ENCODE measurements at regions not wholly inside any gene's neighbourhood (a gene's known extent, or its start where the extent isn't known, plus 50 kb on each side); places are given as distances from the start of the nearest gene placed in this dataset.
"Not testable (repeated sequence)": the region's sequence is repeated elsewhere in the genome, so short reads cannot be mapped to it uniquely, and the experiment has no call there.

GRCh38 chr20:46785958-46786357 lies 76.5 kb downstream of the SLC2A10 start:
- DNase-seq (ENCODE audit: low read depth): no peak
- no peak overlapping the region for H3K4me3 ChIP-seq (ENCODE audit: low read depth, low read length)
- TF ChIP-seq CTCF (IDR thresholded peaks at IDR 0.05; ENCODE audit: insufficient read depth, low read depth, low read length): no peak

GRCh38 chr20:46786566-46786965 lies 77.1 kb downstream of the SLC2A10 start:
- no peak overlapping the region for H3K4me3 ChIP-seq (ENCODE audit: low read depth, low read length)
- no peak for DNase-seq (ENCODE audit: low read depth)
- no peak for TF ChIP-seq CTCF (IDR thresholded peaks at IDR 0.05; ENCODE audit: insufficient read depth, low read depth, low read length)

GRCh38 chr20:46787991-46788762 lies 78.7 kb downstream of the SLC2A10 start:
- no peak for DNase-seq (ENCODE audit: low read depth)
- TF ChIP-seq CTCF (IDR thresholded peaks at IDR 0.05; ENCODE audit: insufficient read depth, low read depth, low read length): no peak
- no peak overlapping the region for H3K4me3 ChIP-seq (ENCODE audit: low read depth, low read length)

- not testable (repeated sequence) for DNase-seq (ENCODE audit: low read depth); H3K4me3 ChIP-seq (ENCODE audit: low read depth, low read length)
These were observed 79.3 kb downstream of the SLC2A10 start for GRCh38 chr20:46788763-46789091.

GRCh38 chr20:46789339-46790028 lies 80.0 kb downstream of the SLC2A10 start:
- no peak for DNase-seq (ENCODE audit: low read depth)
- H3K4me3 ChIP-seq (ENCODE audit: low read depth, low read length): no peak overlapping the region
- no peak for TF ChIP-seq CTCF (IDR thresholded peaks at IDR 0.05; ENCODE audit: insufficient read depth, low read depth, low read length)

GRCh38 chr20:46791722-46792416 lies 82.4 kb downstream of the SLC2A10 start:
- no peak for DNase-seq (ENCODE audit: low read depth)
- TF ChIP-seq CTCF (IDR thresholded peaks at IDR 0.05; ENCODE audit: insufficient read depth, low read depth, low read length): no peak
- no peak overlapping the region for H3K4me3 ChIP-seq (ENCODE audit: low read depth, low read length)

- DNase-seq (ENCODE audit: low read depth): no peak
- no peak overlapping the region for H3K4me3 ChIP-seq (ENCODE audit: low read depth, low read length)
- no peak for TF ChIP-seq CTCF (IDR thresholded peaks at IDR 0.05; ENCODE audit: insufficient read depth, low read depth, low read length)
These were observed 87.8 kb downstream of the SLC2A10 start for GRCh38 chr20:46797206-46797605.

Measured in fibroblast of villous mesenchyme (primary cell).